T-helper 1 cell treated with Interleukin-12 subunit alpha and Interleukin-12 subunit beta and Interleukin-4 antibody, amounts not matched to agents 30 μg/mL and 1 μg/mL, for 36 hours (primary cell): ENCODE measurements at regions not wholly inside any gene's neighbourhood (a gene's known extent, or its start where the extent isn't known, plus 50 kb on each side); places are given as distances from the start of the nearest gene placed in this dataset.

Source experiments
- H3K27ac Mint-ChIP-seq: one replicate; pipeline ENCODE4 v1.8.0; 2021; ENCODE audit warnings: mild to moderate bottlenecking, mixed read lengths
- H3K27me3 Mint-ChIP-seq: one replicate; pipeline ENCODE4 v1.8.0; 2021; ENCODE audit warnings: low read depth, mixed read lengths
- H3K36me3 Mint-ChIP-seq: one replicate; pipeline ENCODE4 v1.8.0; 2021; ENCODE audit warnings: low read depth, mixed read lengths
- H3K4me1 Mint-ChIP-seq: one replicate; pipeline ENCODE4 v1.8.0; 2021; ENCODE audit warnings: low read depth, mixed read lengths
- H3K4me3 Mint-ChIP-seq: one replicate; pipeline ENCODE4 v1.8.0; 2021; ENCODE audit warnings: mild to moderate bottlenecking, moderate library complexity, mixed read lengths
- H3K9me3 Mint-ChIP-seq: one replicate; pipeline ENCODE4 v1.8.0; 2021; ENCODE audit warnings: mixed read lengths

DNA sequence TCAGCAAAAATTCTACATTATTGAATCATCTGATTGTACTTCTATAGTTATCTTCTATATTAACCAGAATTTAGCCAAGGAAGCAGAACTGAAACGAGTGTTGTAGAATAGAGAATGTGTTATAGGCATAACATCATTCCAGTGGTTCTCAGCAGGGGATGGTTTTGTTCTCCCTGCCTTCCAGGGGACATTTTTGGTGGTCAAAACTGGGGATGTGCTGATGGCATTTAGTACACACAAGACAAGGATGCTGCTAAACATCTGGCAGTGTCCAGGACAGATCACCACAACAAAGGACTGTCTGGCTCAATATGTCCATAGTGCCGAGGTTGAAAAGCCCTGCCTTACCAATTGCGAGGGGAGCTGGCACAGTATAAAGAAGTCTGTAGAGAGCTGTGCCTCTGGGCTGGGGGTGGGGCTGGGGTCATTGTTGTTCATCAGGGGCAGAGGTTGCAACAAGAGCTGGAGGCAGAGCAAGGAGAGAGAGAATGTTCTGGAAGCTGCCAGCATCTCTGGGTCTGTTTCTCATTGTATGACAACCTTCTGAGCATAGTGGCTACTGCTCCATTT is 1472.8 kb downstream of the AACS start:
- Mint-ChIP-seq H3K4me1 (no peaks in the 10 kb centered on the region), H3K4me3 (no peak overlapping the region), H3K9me3 (no peaks in the 10 kb centered on the region), H3K27me3 (no peaks in the 10 kb centered on the region), H3K27ac (no peak overlapping the region), H3K36me3 (no peaks in the 10 kb centered on the region)

DNA sequence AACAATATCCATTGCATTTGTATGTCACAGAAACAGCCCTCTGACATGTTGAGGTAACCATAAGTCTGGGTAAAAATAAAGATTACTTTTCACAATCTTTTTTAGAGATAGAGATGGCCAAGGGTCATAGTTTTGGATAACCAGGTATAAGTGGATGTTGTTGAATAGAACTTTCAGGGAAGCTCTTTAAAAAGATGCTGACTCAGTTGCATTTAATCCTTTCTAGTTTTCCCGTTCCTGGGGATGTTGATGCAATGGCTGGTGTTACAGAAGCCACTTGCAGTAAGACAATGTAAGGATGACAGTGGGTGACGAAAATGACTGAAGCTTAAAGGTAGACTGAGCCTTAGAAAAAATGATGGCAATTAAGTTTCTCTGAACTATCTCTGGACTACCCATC is 1473.7 kb downstream of the AACS start:
- Mint-ChIP-seq H3K27me3 (no peaks in the 10 kb centered on the region), H3K36me3 (no peaks in the 10 kb centered on the region), H3K27ac (no peak overlapping the region), H3K4me1 (no peaks in the 10 kb centered on the region), H3K4me3 (no peak overlapping the region), H3K9me3 (no peaks in the 10 kb centered on the region)

DNA sequence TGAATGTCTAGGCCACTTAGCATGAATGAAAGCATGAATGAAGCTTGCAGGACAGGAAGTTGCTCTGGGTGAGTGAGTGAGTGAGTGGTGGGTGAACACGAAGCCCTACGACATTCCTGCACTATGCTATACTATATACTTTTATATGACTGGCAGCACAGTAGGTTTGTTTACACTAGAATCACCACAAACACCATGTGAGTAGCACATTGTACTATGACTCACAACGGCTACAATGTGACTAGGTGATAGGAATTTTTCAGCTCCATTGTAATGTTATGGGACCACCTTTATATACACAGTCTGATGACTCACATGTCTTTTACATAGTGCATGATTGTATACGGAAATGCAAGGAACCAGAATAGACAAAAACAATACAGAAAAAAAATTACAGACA is 1480.2 kb downstream of the AACS start:
- Mint-ChIP-seq H3K36me3 (no peaks in the 10 kb centered on the region), H3K4me1 (no peaks in the 10 kb centered on the region), H3K9me3 (no peaks in the 10 kb centered on the region), H3K27me3 (no peaks in the 10 kb centered on the region), H3K27ac (no peak overlapping the region), H3K4me3 (no peak overlapping the region)

DNA sequence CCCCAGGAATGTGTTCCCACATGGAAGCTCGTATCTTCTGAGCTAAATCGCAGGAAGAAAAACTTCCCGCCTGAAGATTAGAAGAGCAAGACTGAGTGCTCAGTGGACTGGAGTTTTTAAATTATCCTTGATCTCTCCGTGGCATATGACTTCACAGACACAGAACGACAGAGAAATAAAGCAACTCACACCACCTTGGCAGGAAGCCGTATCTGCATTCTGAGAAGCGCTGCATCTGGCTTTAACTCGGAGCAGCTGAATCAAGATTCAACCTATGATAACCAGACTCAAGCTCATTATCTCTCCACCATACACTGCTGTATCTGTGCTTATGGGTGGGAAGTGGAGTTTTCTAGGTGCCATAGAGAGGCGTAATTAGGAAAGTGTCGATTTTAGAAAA is 1482.7 kb downstream of the AACS start:
- H3K4me3 Mint-ChIP-seq, result no peak overlapping the region
- no peaks in the 10 kb centered on the region for H3K9me3 Mint-ChIP-seq
- H3K36me3 Mint-ChIP-seq, result no peaks in the 10 kb centered on the region
- no peaks in the 10 kb centered on the region for H3K27me3 Mint-ChIP-seq
- no peak overlapping the region for H3K27ac Mint-ChIP-seq
- no peaks in the 10 kb centered on the region for H3K4me1 Mint-ChIP-seq

DNA sequence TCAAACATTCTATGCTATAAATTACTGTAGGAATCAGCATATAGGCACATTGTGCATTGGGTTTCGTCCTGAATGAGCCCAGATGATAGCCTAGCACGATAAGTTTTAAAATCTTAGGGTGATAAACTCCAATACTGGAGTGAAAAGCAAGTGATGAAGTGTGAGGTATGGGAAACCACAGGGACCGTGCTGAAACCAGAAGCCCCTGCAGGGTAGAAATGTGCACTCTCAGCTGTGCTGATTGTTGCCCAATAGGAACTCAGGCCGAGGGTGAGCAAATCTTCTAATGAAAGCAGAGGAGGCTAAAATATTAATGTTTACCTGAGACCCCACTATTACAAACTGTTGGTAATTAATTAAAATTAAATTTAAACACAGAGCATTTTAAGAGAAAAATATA is 1486.6 kb downstream of the AACS start:
- no peak overlapping the region for H3K27ac Mint-ChIP-seq
- peaks cover 9% of the 10 kb centered on the region for H3K9me3 Mint-ChIP-seq
- H3K4me3 Mint-ChIP-seq, result no peak overlapping the region
- no peaks in the 10 kb centered on the region for H3K4me1 Mint-ChIP-seq
- no peaks in the 10 kb centered on the region for H3K36me3 Mint-ChIP-seq
- no peaks in the 10 kb centered on the region for H3K27me3 Mint-ChIP-seq

DNA sequence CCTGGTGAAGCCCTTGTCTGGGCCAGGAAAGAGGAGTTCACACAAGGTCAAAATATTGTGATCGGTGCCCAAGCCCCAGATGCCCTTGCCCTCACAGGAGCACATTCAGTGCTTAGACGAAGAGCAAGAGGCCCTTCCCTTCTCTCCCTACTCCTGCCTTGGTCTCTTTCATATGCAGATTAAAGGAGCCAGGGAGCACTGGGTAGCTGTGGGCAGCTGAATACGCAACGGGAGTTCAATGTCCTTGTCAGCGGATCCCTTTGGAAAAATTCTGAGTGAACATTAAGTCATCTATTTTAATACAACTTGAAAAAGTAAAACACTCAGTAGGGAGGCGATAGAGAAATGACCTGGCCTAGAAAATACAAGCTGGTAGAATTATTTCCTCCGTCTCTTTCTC is 1489.4 kb downstream of the AACS start:
- Mint-ChIP-seq H3K4me3 (no peak overlapping the region), H3K27ac (no peak overlapping the region), H3K4me1 (no peaks in the 10 kb centered on the region), H3K36me3 (no peaks in the 10 kb centered on the region), H3K27me3 (no peaks in the 10 kb centered on the region), H3K9me3 (peaks cover 12% of the 10 kb centered on the region)

DNA sequence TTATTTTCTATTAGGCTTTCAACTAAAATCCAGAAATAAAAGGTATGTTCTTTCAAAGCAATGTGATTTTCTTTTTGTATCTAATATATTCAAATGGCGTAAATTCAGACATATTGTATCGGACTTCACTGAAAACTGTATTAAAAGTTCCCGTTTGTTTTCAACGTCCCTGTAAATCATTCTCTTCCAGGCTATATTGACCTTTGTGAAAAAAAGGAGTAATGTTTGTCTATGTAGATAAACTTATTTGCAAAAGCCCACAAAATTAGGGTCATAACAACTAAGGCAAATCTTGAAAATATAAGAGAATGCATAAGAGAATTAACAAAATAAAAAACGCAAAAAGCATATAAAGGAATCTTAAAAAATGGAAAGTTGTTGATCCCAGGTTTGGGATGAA is 1492.4 kb downstream of the AACS start:
- Mint-ChIP-seq H3K27ac (no peak overlapping the region), H3K4me3 (no peak overlapping the region), H3K4me1 (no peaks in the 10 kb centered on the region), H3K36me3 (no peaks in the 10 kb centered on the region), H3K9me3 (peaks cover 12% of the 10 kb centered on the region), H3K27me3 (no peaks in the 10 kb centered on the region)

DNA sequence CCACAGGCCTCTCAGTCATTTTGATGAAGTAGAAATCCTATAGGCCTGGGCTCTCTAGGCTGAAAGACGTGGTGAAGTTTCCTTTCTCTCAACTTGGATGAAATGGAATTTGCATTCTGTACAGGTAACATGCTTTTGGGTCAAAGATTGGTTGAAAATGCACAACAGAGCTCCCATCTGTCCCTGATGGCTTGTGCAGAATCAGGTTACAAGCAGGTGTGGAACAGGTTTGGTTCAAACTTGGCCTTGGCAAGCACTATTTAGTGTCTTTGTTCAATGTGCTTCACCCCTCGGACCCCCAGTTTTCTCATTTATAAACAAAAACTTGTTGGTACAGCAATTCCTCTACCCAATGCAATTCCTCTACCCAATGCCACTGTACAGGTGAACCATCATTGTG is 1493.0 kb downstream of the AACS start:
- Mint-ChIP-seq H3K36me3 (no peaks in the 10 kb centered on the region), H3K4me1 (no peaks in the 10 kb centered on the region), H3K27me3 (no peaks in the 10 kb centered on the region), H3K27ac (no peak overlapping the region), H3K4me3 (no peak overlapping the region), H3K9me3 (peaks cover 12% of the 10 kb centered on the region)

DNA sequence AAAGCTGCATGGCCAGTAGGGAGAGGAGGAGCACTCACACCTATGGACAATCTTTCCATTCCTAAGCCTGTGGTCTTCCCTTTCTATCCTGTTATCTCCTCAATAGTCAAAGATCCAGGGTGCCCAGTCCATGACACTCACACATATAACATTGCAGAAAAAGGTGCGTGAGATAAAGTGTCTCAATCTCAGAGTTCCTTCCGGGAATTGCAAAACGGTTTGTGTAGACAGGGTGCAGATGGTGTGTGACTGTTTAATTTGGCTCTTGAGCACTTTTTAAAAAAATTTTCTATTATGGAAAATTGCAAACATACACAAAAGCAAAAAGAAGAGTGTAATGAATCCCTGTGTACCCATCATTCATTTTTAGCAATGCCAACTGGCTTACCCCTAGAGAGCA is 1493.6 kb downstream of the AACS start:
- Mint-ChIP-seq H3K27me3 (no peaks in the 10 kb centered on the region), H3K27ac (no peak overlapping the region), H3K4me3 (no peak overlapping the region), H3K36me3 (no peaks in the 10 kb centered on the region), H3K4me1 (no peaks in the 10 kb centered on the region), H3K9me3 (peaks cover 12% of the 10 kb centered on the region)

DNA sequence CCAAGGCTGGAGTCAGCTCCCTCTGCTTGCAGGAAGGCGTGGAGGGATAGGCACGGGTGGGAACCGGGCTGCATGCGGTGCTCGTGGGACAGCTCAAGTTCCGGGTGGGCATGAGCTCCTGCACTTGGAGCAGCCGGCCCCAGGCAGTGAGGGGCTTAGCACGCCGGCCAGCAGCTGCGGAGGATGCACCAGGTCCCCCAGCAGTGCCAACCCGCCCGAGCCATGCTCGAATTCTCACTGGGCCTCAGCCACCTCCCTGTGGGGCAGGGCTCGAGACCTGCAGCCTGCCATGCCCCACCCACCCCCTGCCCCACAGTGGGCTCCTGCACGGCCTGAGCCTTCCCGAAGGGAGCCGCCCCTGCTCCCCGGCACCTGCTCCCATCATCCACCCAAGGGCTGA is 1501.8 kb downstream of the AACS start:
- H3K36me3 Mint-ChIP-seq, result no peaks in the 10 kb centered on the region
- no peaks in the 10 kb centered on the region for H3K4me1 Mint-ChIP-seq
- H3K4me3 Mint-ChIP-seq, result no peak overlapping the region

DNA sequence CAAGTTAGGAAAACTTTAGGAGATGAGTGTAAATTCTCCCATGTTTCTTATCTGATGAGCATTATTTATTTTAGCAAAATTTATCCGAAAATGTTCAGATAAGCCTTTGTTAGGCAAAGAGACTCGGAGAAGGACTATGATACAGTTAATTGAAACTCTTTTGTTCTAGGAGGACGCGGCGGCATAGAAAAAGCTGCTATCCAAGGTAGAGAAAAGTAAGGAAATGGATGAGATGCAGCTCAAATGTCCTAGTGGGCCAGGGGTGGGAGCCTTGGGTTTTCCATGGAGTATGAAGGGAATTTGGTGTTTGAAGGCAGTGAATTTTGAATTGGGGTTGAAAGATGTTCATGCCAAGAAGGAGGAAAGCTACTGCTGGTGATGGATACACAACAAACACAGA is 1504.5 kb downstream of the AACS start:
- no peaks in the 10 kb centered on the region for H3K36me3 Mint-ChIP-seq
- H3K4me1 Mint-ChIP-seq, result no peaks in the 10 kb centered on the region
- H3K27me3 Mint-ChIP-seq, result no peaks in the 10 kb centered on the region
- no peak overlapping the region for H3K27ac Mint-ChIP-seq
- H3K9me3 Mint-ChIP-seq, result peaks cover 15% of the 10 kb centered on the region
- no peak overlapping the region for H3K4me3 Mint-ChIP-seq

More for the DNA sequence above, 1501.8 kb downstream of the AACS start:
- H3K27me3 Mint-ChIP-seq, result no peaks in the 10 kb centered on the region
- no peak overlapping the region for H3K27ac Mint-ChIP-seq
- H3K9me3 Mint-ChIP-seq, result peaks cover 18% of the 10 kb centered on the region

DNA sequence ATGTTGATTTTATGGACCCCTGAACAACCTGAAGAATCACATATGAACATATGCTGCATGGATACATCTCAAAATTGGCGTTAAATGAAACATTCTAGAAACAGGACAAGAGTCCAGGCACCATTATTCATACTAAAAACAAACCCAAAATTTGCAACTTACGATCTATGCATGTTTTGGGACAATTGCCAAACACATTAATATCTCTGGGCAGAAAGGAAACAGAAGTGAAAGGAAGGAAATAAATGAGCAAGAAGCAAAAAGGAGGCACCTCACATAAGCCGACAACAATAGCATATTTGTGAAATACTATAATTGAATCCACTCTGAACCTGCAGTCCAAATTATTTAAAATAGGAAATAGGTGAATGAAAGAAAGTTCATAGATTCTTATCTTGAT is 1505.3 kb downstream of the AACS start:
- H3K4me3 Mint-ChIP-seq, result no peak overlapping the region
- peaks cover 15% of the 10 kb centered on the region for H3K9me3 Mint-ChIP-seq
- no peak overlapping the region for H3K27ac Mint-ChIP-seq
- no peaks in the 10 kb centered on the region for H3K27me3 Mint-ChIP-seq
- H3K4me1 Mint-ChIP-seq, result no peaks in the 10 kb centered on the region
- no peaks in the 10 kb centered on the region for H3K36me3 Mint-ChIP-seq

DNA sequence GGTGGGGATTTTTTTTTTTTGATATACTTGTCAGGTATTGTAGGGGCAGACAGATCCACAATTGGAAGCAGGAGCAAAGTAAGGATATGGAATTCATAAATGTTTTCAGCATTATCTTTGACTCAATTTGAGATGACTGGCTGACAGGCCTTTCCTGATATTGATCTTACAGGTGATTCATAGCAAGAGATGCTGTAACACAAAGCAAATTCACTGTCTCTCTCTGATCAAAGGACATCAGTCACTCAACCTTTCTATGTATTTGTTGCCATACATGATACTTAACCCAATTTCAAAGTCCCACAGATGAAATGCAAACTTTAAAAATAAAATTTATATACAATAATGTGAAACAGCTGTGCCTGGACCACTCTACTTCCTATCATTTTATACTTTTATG is 1506.9 kb downstream of the AACS start:
- Mint-ChIP-seq H3K4me1 (no peaks in the 10 kb centered on the region), H3K9me3 (peaks cover 11% of the 10 kb centered on the region), H3K27me3 (no peaks in the 10 kb centered on the region), H3K36me3 (no peaks in the 10 kb centered on the region), H3K27ac (no peak overlapping the region), H3K4me3 (no peak overlapping the region)

DNA sequence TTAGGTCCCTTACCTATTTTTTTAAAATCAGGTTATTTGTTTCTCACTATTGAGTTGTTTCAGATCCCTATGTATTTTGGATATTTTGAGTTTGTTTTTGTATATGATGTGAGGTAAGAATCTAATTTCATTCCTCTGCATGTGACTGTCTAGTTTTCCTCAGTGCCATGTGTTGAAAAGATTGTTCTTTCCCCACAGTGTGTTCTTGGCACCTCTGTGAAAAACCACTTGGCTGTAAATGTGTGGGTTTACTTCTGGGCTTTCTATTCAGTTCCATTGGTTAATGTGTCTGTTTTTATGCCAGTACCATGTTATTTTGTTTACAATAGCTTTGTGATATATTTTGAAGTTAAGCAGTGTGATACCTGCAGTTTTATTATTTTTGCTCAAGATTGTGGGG is 1516.4 kb downstream of the AACS start:
- H3K27me3 Mint-ChIP-seq, result no peaks in the 10 kb centered on the region
- no peaks in the 10 kb centered on the region for H3K4me1 Mint-ChIP-seq
- H3K4me3 Mint-ChIP-seq, result no peak overlapping the region
- H3K27ac Mint-ChIP-seq, result no peak overlapping the region
- no peaks in the 10 kb centered on the region for H3K36me3 Mint-ChIP-seq
- peaks cover 10% of the 10 kb centered on the region for H3K9me3 Mint-ChIP-seq

DNA sequence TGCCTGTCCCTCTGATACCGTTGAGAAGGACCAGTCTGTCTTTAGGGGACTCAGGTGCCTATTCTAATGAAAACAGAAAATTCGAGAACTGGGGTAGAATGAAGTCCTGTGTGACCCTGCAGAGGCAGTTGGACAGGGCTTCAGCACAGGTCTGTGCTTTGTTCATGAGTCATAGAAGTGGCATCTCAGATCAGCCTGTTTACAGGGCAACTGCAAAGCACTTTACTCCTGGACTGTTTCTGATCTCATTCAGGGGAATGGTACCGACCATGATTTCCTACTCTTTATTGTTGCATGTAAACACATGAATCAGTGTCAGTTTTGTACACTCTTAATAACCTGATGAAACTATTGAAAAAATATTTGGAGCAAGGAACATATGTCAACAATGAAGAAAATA is 1517.0 kb downstream of the AACS start:
- Mint-ChIP-seq H3K27me3 (no peaks in the 10 kb centered on the region), H3K27ac (no peak overlapping the region), H3K9me3 (peaks cover 14% of the 10 kb centered on the region), H3K4me3 (no peak overlapping the region), H3K36me3 (no peaks in the 10 kb centered on the region), H3K4me1 (no peaks in the 10 kb centered on the region)

DNA sequence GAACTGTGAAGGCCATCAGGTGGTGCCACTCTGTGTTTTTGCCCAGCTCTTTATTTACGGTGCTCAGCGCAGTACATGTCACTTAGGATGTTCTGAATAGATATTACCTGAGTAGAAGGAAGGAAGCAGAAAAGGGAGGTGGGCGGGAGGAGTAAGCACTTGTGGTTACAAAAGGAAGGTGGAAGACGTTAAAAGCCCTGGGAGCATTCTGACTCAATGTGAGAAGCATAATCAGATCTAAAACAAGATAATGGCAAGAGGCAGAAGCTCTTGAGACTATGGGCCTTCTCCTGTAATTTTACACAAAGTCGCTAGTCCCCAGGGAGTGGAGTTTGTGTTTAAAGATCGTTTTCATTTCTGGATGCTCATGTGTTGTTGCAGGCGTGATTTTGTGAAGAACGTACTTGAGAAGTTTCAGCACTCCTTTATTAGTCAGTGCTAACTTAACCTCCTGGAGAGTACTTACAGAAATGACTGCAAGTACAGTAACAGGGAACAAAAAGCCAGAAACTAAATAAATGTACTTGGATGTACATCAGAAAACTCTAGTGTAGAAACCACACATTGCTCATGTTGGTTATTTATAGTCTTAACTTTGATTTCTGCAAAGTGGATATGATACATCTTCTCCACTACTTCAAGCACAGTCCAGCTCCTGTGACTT is 1523.5 kb downstream of the AACS start:
- Mint-ChIP-seq H3K9me3 (peaks cover 14% of the 10 kb centered on the region), H3K4me3 (peak overlapping the region; percentile 22), H3K4me1 (peaks cover 14% of the 10 kb centered on the region), H3K36me3 (peaks cover 2% of the 10 kb centered on the region), H3K27me3 (no peaks in the 10 kb centered on the region), H3K27ac (peak overlapping the region; percentile 35)
